SK-N-SH (cell line): ENCODE measurements at regions not wholly inside any gene's neighbourhood (a gene's known extent, or its start where the extent isn't known, plus 50 kb on each side); places are given as distances from the start of the nearest gene placed in this dataset.

Experiments used
- CTCF ChIA-PET: fragments of 300-600, 350-600 bp; formaldehyde crosslinking; extraction: SDS; loops from one replicate; lab custom pipeline; 2021; lab: Yijun Ruan, JAX
- POLR2A ChIA-PET: fragments of 350-600 bp; sonication (Branson Sonifier 250); formaldehyde crosslinking; extraction: SDS; loops from one replicate; lab custom pipeline; 2020; ENCODE audit warnings: antibody characterized with exemption, inconsistent platforms; lab: Yijun Ruan, JAX
- DNase-seq: peaks from one replicate; pipeline ENCODE4 v3.0.0; 2012
- H2AFZ ChIP-seq: fragments of 200-600 bp; sonication (generic); 2 replicates; pipeline ENCODE4 v1.8.1; 2016; ENCODE audit warnings: antibody characterized with exemption, mild to moderate bottlenecking, low read depth
- H3F3A ChIP-seq: fragments of 200-600 bp; sonication (generic); replicated peaks from 2 replicates; pipeline ENCODE3; 2016; ENCODE audit warnings: antibody characterized with exemption, mild to moderate bottlenecking; ENCODE audit not compliant: insufficient read depth
- H3K27ac ChIP-seq, 2 experiments: fragments of 200-500 bp in 1 of 2; fragments of 200-600 bp in 1 of 2; sonication (Bioruptor generic) in 1 of 2; sonication (generic), shearing (Covaris generic) in 1 of 2; 2 replicates each; pipeline versions ENCODE4 v1.5.1 to v1.6.1; 2014 to 2016; ENCODE audit warnings: low read depth in 2 of 2, inconsistent platforms in 1 of 2, low read length in 1 of 2, mild to moderate bottlenecking in 1 of 2, mixed read lengths in 1 of 2
- H3K27me3 ChIP-seq: fragments of 200-600 bp; sonication (generic), shearing (Covaris generic); 2 replicates; pipeline ENCODE4 v1.6.1; 2016; ENCODE audit warnings: mixed run types; ENCODE audit not compliant: insufficient read depth
- H3K36me3 ChIP-seq, 2 experiments: fragments of 200-500 bp in 1 of 2; fragments of 200-600 bp in 1 of 2; sonication (Bioruptor generic) in 1 of 2; sonication (generic) in 1 of 2; replicated peaks in 1 of 2; 2 replicates each; pipeline versions ENCODE3 to v1.5.1; 2014 to 2016; ENCODE audit warnings: low read length in 1 of 2, mild to moderate bottlenecking in 1 of 2; ENCODE audit not compliant: insufficient read depth in 2 of 2, control insufficient read depth in 1 of 2
- H3K4me1 ChIP-seq, 2 experiments: fragments of 200-500 bp in 1 of 2; fragments of 200-600 bp in 1 of 2; sonication (Bioruptor generic) in 1 of 2; sonication (generic), shearing (Covaris generic) in 1 of 2; 2 replicates each; pipeline versions ENCODE4 v1.5.1 to v1.6.1; 2014 to 2016; ENCODE audit warnings: low read depth in 1 of 2, low read length in 1 of 2, mixed run types in 1 of 2; ENCODE audit not compliant: insufficient read depth in 2 of 2, control insufficient read depth in 1 of 2
- H3K4me2 ChIP-seq: fragments of 200-600 bp; sonication (generic), shearing (Covaris generic); 2 replicates; pipeline ENCODE4 v1.6.1; 2017; ENCODE audit warnings: mixed run types
- H3K4me3 ChIP-seq, 2 experiments: fragments of 200-500 bp in 1 of 2; fragments of 200-600 bp in 1 of 2; sonication (Bioruptor generic) in 1 of 2; sonication (generic), shearing (Covaris generic) in 1 of 2; 2 replicates each; pipeline versions ENCODE4 v1.5.1 to v1.8.1; 2014 to 2016; ENCODE audit warnings: low read depth in 2 of 2, inconsistent platforms in 1 of 2, low read length in 1 of 2, mild to moderate bottlenecking in 1 of 2, mixed read lengths in 1 of 2, moderate library complexity in 1 of 2
- H3K79me2 ChIP-seq: fragments of 200-600 bp; sonication (generic); 2 replicates; pipeline ENCODE4 v1.8.1; 2017; ENCODE audit warnings: mild to moderate bottlenecking; ENCODE audit not compliant: insufficient read depth
- H3K9ac ChIP-seq: fragments of 200-600 bp; sonication (generic); 2 replicates; pipeline ENCODE4 v1.6.1; 2017; ENCODE audit warnings: mixed run types
- H3K9me2 ChIP-seq: fragments of 200-600 bp; sonication (generic); 2 replicates; pipeline ENCODE4 v1.6.1; 2017; ENCODE audit warnings: mixed run types
- H3K9me3 ChIP-seq: fragments of 200-600 bp; sonication (generic); 2 replicates; pipeline ENCODE4 v1.6.1; 2017; ENCODE audit warnings: mixed run types, mild to moderate bottlenecking, moderate library complexity
- H4K20me1 ChIP-seq: fragments of 200-600 bp; sonication (generic); 2 replicates; pipeline ENCODE4 v1.6.1; 2017; ENCODE audit warnings: mild to moderate bottlenecking, mixed run types; ENCODE audit not compliant: insufficient read depth
- CTCF ChIP-seq: fragments of 200-600 bp; sonication (generic); IDR thresholded peaks from 2 replicates; pipeline ENCODE4 v1.6.1; 2017; ENCODE audit warnings: antibody characterized with exemption, mild to moderate bottlenecking, moderate library complexity
- FOSL2 ChIP-seq: IDR thresholded peaks from 2 replicates; pipeline ENCODE4 v1.4.0; 2012; ENCODE audit warnings: low read depth, mild to moderate bottlenecking, moderate library complexity, borderline replicate concordance
- FOXJ3 ChIP-seq: sonication (generic); formaldehyde crosslinking; IDR thresholded peaks from 2 replicates; pipeline ENCODE4 v1.5.1; 2020; ENCODE audit warnings: mild to moderate bottlenecking, missing genetic modification reagents
- FOXM1 ChIP-seq: IDR thresholded peaks from 2 replicates; pipeline ENCODE4 v1.4.0; 2012; ENCODE audit warnings: low read depth, mild to moderate bottlenecking
- NFIC ChIP-seq: IDR thresholded peaks from 2 replicates; pipeline ENCODE4 v1.4.0; 2012; ENCODE audit warnings: borderline replicate concordance
- NRF1 ChIP-seq: IDR thresholded peaks from 2 replicates; pipeline ENCODE4 v1.6.1; 2012; ENCODE audit warnings: low read depth, mild to moderate bottlenecking, low read length
- RAD21 ChIP-seq: IDR thresholded peaks from 2 replicates; pipeline ENCODE4 v1.6.1; 2012; ENCODE audit warnings: mild to moderate bottlenecking, low read length
- REST ChIP-seq: IDR thresholded peaks from 2 replicates; pipeline ENCODE4 v1.6.1; 2012; ENCODE audit warnings: mild to moderate bottlenecking, low read depth, low read length, moderate library complexity
- RFX5 ChIP-seq: IDR thresholded peaks from 2 replicates; pipeline ENCODE4 v1.6.1; 2012; ENCODE audit warnings: mild to moderate bottlenecking, improper control_type of control experiment, low read length
- RXRA ChIP-seq: IDR thresholded peaks from 2 replicates; pipeline ENCODE4 v1.4.0; 2012; ENCODE audit warnings: low read depth, mild to moderate bottlenecking, borderline replicate concordance
- USF1 ChIP-seq: IDR thresholded peaks from 2 replicates; pipeline ENCODE4 v1.4.0; 2012; ENCODE audit warnings: low read depth, borderline replicate concordance
- USF2 ChIP-seq: fragments of 150-350 bp; IDR thresholded peaks from 2 replicates; pipeline ENCODE4 v1.6.1; 2017; ENCODE audit warnings: antibody characterized with exemption, low read length, low read depth, borderline replicate concordance
- WGBS: methylation state at CpG from one replicate; pipeline ENCODE4 v1.1.6; 2017; ENCODE audit warnings: low lambda C conversion rate; 5-methylcytosine and 5-hydroxymethylcytosine counted together

GRCh38 chr9:109855540-109855939 is 75.5 kb downstream of the PALM2AKAP2 start:
- peaks cover 75% of the 10 kb centered on the region for H3K79me2 ChIP-seq
- TF ChIP-seq NFIC, result no peak
- TF ChIP-seq FOXM1, result no peak
- no peak for TF ChIP-seq RAD21
- no peak for TF ChIP-seq RFX5
- no peak for TF ChIP-seq RXRA
- no peak for TF ChIP-seq NRF1
- TF ChIP-seq REST, result no peak
- no peak for TF ChIP-seq USF2
- TF ChIP-seq USF1, result no peak
- TF ChIP-seq FOSL2, result no peak
- TF ChIP-seq FOXJ3 (CRISPR knock-in tag), result no peak
- TF ChIP-seq CTCF, result no peak
- H3K4me2 ChIP-seq, result no peak overlapping the region
- H3K36me3 ChIP-seq, result no peaks in the 10 kb centered on the region
- H4K20me1 ChIP-seq, result peaks cover 60% of the 10 kb centered on the region
- H3K4me1 ChIP-seq, result no peaks in the 10 kb centered on the region; a peak in 1 of 4 replicates
- ChIA-PET POLR2A (no interaction called here), CTCF (no interaction called here)
- H3K27me3 ChIP-seq, result no peaks in the 10 kb centered on the region
- no peak overlapping the region for H3K9ac ChIP-seq
- 89% methylated on average over 2 of the region's 2 CpGs for WGBS
- no peak overlapping the region for H3K27ac ChIP-seq
- H2AFZ ChIP-seq, result no peak overlapping the region
- no peaks in the 10 kb centered on the region for H3K9me2 ChIP-seq
- H3F3A ChIP-seq, result no peaks in the 10 kb centered on the region
- H3K9me3 ChIP-seq, result no peaks in the 10 kb centered on the region
- DNase-seq, result no peak
- no peak overlapping the region for H3K4me3 ChIP-seq
